IPS-NIHi7 (cell line): ENCODE measurements at regions not wholly inside any gene's neighbourhood (a gene's known extent, or its start where the extent isn't known, plus 50 kb on each side); places are given as distances from the start of the nearest gene placed in this dataset.
"Not testable (repeated sequence)": the region's sequence is repeated elsewhere in the genome, so short reads cannot be mapped to it uniquely, and the experiment has no call there.

Source experiments
- DNase-seq: peaks from one replicate; pipeline ENCODE4 v3.0.0; 2012; ENCODE audit warnings: mixed read lengths; ENCODE audit errors: extremely low spot score

DNA sequence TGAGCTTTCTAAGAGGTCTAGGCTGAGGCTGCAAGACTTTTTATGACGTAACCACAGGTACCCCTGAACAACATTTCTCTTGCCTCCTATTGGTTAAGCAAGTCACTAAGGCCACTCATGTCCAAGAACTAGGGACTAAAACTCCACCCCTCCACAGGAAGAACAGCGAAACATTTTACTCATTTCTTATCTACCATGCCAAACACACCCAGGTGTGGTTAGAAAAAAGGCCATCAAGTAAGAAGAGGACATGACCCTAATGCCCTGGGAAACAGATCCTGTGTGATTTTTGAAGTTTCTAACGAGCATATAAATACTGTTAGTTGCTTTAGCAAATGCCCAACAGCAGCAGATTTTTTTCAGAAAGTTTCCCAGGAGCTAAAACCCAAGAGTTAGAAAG is 282.4 kb upstream of the DYNLRB2 start:
- no peak for DNase-seq

GRCh38 chr16:80254970-80255369 is 285.8 kb upstream of the DYNLRB2 start:
- DNase-seq: no peak

DNA sequence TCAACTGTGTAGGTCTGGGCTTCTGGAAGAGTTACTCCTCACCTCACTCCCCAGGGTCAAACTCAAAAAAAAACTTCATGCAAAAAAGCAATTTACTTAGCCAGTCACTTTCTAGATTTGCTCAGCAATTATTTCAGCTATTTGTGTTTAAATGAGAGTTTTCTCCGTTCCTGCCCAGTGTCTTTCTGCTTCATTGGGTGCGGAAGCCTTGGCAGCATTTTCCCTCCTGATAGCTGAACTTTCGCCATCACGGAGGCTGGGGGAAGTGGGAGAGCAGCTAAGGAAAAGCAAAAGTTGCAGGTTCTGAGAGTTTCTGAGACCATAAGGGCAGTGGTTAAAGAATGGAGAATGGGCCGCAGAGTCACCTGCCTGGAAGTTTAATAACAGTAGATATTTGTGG is 287.1 kb upstream of the DYNLRB2 start:
- DNase-seq: no peak

DNA sequence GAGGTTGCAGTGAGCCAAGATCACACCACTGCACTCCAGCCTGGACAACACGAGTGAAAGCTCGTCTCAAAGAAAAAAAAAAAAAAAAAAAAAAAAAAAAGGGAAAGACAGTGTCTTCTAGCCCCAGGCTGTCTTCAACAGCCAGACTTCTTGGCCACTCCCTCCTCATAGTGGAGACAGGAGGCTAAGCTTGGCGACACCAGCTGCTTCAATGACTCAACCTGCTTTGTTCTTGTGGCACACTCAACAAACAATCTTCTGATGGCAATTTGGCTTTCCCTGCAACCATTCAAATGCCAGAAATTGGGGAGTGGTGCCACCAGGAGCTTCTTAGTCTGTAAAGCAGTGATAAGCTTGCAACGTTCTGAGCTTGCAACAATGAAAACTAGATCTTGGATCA is 290.4 kb upstream of the DYNLRB2 start:
- no peak for DNase-seq

DNA sequence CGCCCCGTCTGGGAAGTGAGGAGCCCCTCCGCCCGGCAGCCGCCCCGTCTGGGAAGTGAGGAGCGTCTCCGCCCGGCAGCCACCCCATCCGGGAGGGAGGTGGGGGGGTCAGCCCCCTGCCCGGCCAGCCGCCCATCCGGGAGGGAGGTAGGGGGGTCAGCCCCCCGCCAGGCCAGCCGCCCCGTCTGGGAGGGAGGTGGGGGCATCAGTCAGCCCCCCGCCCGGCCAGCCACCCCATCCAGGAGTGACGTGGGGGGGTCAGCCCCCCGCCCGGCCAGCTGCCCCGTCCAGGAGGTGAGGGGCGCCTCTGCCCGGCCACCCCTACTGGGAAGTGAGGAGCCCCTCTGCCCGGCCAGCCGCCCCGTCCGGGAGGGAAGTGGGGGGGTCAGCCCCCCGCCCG is 297.5 kb upstream of the DYNLRB2 start:
- DNase-seq: not testable (repeated sequence)

DNA sequence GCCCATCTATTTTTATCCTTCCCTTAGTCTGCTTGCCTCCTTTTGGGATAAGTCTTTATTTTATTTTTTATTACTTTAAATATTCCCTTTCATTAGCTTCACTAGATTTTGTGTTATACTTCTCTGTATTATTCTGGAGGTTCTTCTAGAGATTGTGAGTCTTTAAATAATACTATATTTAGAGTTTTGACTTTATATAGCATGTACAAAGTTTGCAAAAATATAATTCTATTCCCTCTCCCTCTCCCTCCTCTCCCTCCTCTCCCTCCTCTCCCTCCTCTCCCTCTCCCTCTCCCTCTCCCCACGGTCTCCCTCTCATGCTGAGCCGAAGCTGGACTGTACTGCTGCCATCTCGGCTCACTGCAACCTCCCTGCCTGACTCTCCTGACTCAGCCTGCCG is 298.5 kb upstream of the DYNLRB2 start:
- DNase-seq: not testable (repeated sequence)

- no peak for DNase-seq
These were observed 307.5 kb upstream of the DYNLRB2 start for GRCh38 chr16:80233097-80233835.

DNA sequence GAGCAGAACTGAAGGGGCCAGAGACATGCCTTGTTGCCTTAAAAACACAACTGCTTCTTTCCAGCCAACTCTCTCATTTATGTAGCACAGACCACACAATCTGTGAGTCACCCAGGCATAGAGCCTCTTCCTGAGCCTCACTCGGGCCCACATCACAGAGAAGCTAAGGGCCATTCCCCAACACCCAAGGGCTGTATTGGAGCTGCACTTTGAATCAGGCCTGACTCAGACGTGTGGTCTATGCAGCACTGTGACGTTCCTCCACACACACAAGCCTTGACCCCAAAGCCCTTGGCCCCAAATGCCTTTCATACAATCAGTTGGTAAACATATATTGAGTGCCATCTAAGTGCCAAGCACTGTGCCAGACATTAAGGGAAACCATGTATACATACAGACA is 308.9 kb upstream of the DYNLRB2 start:
- DNase-seq: no peak

DNA sequence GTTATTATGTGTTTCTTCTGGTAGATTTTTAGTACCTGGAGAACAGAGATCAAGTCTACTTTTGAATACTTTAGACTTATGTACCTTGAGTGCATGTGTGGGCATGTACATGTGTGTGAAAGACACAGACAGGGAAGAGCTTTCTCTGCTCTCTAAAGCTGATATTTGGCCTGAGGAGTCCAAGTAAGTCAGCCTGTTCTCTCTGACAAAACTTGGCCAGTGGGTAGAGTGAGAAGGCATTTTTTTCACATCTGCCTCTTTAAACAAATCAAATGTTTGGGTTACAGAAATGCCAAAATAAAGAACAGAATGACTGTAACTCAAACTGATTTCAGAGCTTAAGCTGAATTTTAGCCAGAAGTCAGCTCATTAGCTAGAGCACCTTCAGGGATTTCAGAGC is 309.7 kb upstream of the DYNLRB2 start:
- DNase-seq: no peak

DNA sequence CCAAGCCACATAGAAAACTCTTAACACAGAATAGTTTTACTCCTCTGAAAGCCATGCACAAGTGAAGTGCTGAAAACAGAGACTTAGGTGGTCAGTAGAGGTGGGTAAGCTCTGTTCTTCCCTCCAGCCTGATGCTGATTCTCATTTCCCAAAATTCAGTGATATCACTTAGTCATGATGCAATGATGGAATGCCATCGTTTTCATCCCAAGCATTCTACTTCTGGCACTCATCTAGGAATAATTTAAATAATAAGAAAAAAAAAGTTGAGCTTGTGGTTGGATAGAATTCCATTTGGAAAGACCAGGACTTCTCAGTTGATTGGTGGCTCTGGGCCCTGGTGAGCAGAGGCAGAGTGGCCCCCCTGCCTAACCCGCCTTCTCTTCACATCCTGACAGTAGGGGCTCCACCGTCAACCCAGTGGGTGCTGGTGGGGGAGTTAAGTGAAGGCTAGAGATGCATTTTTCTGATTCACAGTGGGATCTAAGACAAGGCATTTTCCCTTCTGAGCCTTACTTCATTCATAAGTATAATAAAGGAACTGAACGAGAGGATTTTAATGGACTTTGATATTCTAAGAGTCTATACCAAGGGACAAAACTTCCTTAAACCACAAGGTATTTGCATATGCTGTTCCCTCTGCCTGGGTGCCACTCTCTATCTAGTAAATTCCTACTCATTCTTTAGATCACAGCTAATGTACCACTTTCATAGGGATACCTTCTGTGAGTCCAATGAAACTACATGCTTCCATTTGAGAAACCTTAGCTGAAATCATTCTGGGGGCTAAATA is 310.3 kb upstream of the DYNLRB2 start:
- no peak for DNase-seq

GRCh38 chr16:80226499-80226898 is 314.3 kb upstream of the DYNLRB2 start:
- DNase-seq: no peak

DNA sequence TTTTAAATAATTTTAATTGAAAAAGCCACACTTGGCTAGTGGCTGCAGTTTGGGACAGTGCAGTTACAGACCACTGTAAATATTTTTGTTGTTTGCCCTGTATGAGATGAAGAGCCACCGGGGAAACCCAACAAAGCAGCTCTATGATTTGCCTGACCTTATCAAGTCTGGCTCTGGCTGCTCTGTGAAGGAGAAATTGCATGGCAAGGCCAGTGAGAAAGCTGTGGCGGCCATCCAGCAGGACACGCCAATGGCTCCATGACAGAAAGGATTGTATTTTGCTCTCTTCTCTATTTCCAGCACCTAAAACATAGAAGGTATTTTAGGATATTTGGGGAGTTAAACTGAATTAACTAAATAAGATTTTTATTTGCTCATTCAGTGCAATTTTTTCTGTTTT is 330.0 kb upstream of the DYNLRB2 start:
- DNase-seq: no peak

DNA sequence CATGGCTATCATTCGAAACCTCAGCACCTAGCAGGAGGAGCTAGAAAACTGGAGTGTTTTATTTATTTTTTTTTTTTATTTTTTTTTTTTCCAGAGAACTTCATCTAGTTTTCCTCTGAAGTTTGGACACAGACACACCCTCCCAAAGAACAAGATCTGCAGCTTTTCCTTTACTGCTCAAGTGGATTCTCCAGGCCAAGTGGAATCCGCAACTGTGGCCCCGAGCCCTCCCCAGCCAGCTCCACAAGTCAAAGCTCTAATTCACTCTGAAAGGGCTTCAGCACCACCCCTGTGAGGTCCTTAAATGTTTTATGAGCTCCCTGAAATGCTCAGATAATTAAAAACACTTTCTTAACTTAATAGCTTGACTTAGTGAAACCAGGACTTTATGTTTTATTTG is 332.1 kb upstream of the DYNLRB2 start:
- no peak for DNase-seq

GRCh38 chr16:80208015-80208414 is 332.8 kb upstream of the DYNLRB2 start:
- DNase-seq: no peak

DNA sequence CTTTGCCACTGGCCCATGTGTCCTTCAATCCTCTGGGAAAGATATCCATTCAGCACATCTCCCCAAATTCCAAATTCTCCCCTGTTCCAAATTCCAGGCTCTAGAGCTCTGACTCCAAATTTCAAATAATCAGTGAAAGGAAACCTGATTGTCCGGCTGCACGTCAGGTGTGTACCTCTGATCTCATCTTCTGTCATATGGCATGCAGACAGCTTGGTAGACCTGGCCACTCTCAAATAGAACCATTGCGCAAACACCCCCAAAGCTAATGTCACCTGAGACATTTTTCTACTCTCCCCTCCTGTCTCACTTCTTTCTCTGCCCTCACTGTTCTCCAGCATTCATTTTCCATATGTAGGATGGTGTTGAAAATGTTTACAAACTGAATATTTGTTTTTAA is 337.0 kb upstream of the DYNLRB2 start:
- DNase-seq: no peak

DNA sequence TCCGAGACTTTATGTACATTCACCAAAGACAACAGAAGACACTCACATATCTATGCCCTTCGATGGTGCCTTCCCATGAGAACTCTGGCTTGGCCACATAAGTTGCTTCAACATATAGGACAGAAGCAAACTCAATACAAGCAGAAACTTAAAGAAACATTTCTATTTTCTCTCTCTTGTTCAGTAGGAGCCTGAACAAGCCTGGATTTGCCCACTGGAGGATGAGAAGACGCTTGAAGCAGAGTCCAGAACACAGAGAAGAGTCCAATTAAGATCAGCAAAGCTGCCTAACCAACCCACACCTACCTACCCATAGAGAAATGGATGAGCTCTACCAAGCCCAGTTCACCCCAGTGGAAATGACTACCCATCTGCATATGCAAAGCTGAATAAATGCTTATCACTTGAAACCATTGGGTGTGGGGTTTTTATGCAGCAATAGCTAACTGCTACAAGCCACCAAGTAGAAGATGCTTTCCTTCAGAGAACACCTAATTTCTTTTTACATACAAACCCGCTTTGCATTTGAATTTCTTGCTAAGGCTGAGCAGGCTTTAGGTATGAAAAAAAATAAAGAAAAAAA is 337.9 kb upstream of the DYNLRB2 start:
- no peak for DNase-seq

GRCh38 chr16:80200079-80200478 is 340.7 kb upstream of the DYNLRB2 start:
- no peak for DNase-seq

DNA sequence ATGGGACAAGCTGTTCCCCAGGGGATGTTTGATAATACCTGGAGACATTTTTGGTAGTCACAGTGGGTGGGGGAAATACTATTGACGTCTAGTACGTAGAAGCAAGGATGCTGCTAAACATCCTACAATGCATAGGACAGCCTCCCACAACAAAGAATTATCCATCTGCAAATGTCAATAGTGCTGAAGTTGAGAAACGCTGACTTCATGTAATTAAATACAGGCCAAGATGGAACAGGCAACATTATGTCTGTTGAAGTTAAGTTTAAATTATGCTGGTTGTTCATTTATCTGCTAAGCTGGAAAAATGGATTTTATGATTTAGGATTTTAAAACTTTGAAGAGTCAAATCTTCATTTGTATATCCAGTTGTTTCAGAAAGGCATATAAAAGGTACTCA is 341.2 kb upstream of the DYNLRB2 start:
- DNase-seq: no peak

DNA sequence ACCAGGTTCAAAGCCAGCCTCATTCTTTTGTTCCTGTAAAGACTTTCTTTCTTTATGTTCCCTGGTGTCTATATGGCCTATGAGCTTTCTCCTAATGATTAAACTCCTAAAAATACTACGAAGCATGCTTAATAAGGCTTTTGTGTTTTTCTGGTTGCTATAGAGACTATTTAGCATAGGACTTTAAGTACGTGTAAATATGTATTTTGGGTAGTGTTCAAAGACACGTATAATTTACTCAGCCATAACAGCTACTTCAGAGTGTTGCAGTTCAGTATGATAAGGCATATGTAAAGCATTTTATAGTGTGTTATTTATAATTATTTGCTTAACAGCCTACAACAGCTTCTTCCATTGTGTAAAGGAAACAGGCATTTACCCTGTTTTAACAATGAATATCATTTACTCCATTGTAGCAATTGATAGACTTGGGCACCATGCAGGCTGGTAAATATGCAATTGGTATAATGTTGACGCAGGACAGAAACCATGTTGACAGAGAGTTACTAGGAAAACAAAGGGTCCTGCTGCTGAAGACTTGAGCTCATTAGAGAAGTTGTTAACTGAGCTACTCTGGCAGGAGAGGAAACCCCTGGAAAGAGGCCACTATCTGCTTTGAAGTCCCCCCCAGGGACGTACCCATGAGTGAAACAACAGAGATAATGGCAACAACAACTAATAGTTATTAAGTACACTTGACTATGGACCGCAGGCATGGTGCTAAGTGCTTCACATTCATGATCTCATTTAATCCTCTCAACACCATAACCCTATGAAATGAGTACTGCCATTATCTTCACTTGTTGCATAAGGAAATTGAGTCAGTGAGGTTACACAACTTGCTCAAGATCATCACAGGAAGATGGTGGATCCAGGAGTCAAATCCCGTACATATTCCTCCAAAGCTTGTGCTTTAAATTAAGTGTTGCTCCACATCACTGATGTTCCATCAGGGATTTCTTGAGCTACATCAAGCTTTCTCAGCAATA is 342.2 kb upstream of the DYNLRB2 start:
- DNase-seq: no peak

DNA sequence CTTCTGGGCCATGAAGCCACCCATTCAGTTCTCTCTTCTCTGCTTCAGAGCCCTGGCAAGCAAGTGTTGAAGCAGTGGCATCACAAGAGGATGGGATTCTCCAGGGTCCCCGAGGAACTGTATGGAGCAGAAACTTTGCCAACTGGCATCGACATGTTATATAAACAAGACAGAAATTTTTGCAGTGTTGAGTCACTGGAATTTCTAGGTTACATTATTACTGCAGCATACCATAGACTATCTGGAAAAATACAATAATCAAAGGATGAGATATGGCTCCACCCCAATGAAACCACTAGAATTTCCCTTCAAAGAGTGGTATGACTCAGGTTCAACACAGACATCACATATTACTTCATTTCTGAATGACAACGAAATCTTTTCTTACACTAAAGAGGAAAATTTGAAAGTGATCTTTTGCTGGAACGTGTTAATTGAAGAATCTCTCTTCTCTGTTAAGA is 343.0 kb upstream of the DYNLRB2 start:
- DNase-seq: no peak

- no peak for DNase-seq
These were observed 348.9 kb upstream of the DYNLRB2 start for GRCh38 chr16:80191928-80192327.
